ENCODE measurements at regions not wholly inside any gene's neighbourhood (a gene's known extent, or its start where the extent isn't known, plus 50 kb on each side); places are given as distances from the start of the nearest gene placed in this dataset.

DNA sequence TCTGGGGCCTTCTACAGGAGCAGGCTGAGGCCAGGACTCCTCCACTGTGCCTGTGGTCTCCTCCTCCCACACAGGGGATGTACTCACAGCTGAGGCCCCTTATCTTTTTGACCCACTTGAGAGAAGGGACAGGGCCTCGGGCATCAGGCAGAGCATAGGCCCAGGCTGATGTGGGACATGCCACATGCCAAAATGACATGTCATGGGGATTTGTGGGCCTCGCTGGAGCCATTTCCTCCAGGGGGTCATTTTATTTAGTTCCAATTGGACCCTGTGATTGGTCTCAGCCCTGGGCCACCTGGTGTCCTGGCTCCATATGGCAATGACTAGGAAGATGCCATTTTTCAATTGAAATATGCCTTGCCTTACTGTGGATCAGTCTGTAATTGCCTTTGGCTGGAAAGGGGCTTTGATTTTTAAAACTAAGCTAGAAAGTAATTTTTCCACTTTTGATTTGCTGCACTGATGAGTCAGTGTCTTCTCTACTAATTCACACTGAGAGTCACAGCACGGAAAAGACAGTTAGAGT is 171.1 kb upstream of the NAV2 start:
- TF ChIP-seq, protein P1, sequence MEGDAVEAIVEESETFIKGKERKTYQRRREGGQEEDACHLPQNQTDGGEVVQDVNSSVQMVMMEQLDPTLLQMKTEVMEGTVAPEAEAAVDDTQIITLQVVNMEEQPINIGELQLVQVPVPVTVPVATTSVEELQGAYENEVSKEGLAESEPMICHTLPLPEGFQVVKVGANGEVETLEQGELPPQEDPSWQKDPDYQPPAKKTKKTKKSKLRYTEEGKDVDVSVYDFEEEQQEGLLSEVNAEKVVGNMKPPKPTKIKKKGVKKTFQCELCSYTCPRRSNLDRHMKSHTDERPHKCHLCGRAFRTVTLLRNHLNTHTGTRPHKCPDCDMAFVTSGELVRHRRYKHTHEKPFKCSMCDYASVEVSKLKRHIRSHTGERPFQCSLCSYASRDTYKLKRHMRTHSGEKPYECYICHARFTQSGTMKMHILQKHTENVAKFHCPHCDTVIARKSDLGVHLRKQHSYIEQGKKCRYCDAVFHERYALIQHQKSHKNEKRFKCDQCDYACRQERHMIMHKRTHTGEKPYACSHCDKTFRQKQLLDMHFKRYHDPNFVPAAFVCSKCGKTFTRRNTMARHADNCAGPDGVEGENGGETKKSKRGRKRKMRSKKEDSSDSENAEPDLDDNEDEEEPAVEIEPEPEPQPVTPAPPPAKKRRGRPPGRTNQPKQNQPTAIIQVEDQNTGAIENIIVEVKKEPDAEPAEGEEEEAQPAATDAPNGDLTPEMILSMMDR (IDR thresholded peaks at IDR 0.05), result no peak
- TF ChIP-seq POLR2AphosphoS5 (IDR thresholded peaks at IDR 0.05) (no peak), POLR2A (IDR thresholded peaks at IDR 0.05) (no peak)
